CD4-positive, alpha-beta T cell treated with Interleukin-15 for 4 hours (primary cell): ENCODE measurements at regions not wholly inside any gene's neighbourhood (a gene's known extent, or its start where the extent isn't known, plus 50 kb on each side); places are given as distances from the start of the nearest gene placed in this dataset.
A peak's percentile ranks its signal among the peaks of the same experiment; 100 is the strongest.
"Not testable (repeated sequence)": the region's sequence is repeated elsewhere in the genome, so short reads cannot be mapped to it uniquely, and the experiment has no call there.

Experiments
- DNase-seq: peaks from one replicate; pipeline ENCODE4 v3.0.0-alpha.2; 2020; ENCODE audit warnings: low spot score

DNA sequence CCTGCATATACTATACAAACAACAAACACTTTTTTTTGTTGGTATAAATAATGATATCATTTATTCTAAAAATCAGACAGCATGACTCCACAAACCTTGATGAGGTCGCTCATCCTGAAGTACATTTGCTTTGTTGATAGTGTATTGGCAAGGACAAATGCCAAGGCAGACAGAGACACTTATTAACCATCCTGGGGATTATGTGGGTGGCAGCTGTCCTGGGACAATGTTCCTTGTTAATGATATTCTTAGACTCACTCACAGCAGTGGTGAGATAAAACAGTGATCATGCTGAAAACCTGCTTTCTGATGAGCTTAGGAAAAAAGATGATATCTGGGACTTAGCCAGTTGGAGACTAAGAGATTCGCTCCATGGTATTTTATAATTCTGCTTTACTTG, 85.4 kb upstream of the OGFRL1 start:
- DNase-seq: no peak

DNA sequence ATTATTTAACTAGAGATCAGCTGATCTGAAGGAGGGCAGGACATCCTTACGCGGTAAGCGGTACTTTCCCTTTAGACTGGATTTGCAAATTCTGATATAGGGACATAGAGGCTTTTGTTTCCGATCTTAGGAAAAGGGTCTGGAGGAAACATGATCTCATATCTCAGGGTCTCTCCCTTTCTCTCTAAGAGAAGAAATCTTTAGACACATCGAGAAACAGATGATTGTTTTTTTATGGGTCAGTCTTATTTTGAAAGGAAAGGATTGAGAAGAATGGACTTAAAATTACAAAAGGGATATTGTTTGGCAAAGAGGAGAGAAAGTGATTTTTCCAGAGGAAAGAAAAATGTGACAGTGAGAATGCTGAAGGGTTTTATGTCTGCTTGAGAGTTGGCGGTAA, 83.9 kb upstream of the OGFRL1 start:
- no peak for DNase-seq

- no peak for DNase-seq
Observed at GRCh38 chr6:71205336-71205956, 83.2 kb upstream of the OGFRL1 start.

DNA sequence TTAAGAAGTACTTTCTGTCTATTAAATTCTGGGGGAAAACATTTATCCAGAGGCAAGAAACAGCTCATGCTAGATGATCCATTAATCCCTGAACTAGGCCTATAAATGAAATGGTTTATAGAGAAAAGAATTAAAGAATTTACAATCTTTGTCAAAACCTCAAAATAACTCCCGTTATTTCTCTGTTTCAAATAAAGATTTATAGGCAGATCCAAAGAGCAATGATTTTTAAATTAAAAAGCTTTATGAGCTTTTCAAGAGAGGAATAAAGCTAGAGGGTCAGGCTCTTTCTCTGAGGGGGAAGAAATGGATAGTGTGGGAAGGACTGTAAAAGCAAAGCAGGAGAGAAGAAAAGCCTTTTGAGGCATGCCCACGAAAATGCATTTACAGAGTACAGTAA, 82.5 kb upstream of the OGFRL1 start:
- DNase-seq: no peak

- no peak for DNase-seq
Observed at GRCh38 chr6:71209206-71209605, 79.4 kb upstream of the OGFRL1 start.

DNA sequence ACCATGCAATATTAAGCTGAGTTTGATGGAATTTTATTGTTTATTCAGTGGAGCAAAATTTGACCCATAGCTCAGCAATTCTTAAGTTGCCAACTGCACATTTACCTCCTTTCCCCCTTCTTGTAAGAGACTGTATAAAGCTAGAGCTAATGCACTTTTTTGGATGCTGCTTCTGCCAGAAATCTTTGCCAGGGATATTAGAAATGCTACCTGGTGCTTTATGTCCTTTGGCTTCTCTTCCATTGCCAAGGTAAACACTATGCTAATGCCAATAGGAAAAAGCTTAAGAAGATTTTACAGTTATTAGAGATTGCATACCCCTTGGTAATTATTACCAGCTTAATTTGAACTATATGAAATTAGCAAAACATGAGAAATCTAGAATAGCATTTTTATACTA, 79.0 kb upstream of the OGFRL1 start:
- no peak for DNase-seq

DNA sequence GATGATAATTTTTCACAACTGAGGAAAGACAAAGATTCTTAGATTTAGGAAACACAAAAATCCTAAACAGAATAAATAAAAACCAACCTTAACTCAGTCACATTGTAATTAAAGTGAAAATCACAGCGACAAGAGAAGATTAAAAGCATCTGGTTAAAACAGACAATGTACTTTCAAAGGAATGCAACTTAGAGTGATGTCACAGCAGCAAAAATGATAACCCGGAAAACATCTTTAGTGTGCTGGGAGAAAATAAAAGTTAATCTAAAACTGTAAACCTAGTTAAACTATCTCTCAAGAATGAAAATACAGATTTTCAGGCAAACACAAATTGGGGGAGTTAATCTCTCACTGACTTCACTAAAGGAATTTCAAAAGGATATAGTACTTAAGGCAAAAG, 76.8 kb upstream of the OGFRL1 start:
- no peak for DNase-seq

DNA sequence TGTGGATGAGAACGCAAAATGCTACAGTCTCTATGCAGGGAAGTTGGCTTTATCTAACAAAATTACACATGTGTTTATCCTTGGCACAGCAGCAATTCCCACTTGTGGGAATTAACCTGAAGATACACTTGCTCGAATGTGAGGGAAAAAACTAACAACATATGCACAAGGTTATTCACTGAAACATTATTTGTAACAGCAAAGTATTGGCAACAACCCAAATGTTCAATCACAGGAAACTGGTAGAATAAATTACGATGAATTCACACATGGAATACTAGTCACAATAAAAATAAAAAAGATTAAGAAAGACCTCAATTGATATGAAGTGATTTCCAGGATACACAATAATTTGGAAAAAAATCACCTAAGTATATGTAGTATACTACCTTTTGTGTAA, 68.1 kb upstream of the OGFRL1 start:
- DNase-seq: no peak

DNA sequence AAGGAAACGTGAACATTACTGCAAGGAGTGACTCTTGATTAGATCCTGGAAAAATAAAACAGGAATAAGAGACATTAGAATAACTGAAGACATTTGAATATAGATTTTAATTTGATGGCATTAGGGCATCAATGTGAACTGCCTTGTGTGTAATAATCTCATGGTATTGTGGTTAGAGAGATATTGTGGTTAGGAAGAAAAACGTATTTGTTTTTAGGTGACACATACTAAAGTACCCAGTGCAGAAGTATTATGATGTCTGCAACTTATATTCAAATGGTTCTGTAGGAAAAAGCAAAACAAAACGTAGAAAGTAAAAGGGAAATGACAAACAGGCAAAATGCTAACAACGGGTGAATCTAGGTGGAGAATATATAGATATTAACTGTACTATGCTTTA, 65.9 kb upstream of the OGFRL1 start:
- no peak for DNase-seq

DNA sequence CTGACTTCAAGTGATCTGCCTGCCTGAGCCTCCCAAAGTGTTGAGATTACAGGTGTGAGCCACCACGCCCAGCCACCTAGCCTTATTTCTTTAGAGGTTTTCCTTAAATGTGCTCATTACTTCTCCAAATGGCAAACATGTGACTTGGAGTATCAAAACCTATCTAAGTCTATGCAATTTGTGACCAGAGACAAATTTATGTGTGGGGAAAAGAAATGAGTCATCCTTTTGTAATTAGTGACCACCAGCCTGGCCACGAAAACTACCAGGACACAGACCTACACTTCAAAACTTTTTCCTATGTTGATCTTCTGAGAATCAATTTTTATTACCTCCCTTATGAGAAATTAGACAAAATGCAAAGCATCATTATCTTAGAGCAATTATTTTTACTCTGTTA, 64.6 kb upstream of the OGFRL1 start:
- DNase-seq: no peak

- no peak for DNase-seq
Observed at GRCh38 chr6:71226151-71226550, 62.5 kb upstream of the OGFRL1 start.

- peak; percentile 9 for DNase-seq
Observed at GRCh38 chr6:71228461-71229041, 60.1 kb upstream of the OGFRL1 start.

- DNase-seq: no peak
Observed at GRCh38 chr6:71229477-71229876, 59.1 kb upstream of the OGFRL1 start.

- not testable (repeated sequence) for DNase-seq
Observed at GRCh38 chr6:71232890-71233289, 55.7 kb upstream of the OGFRL1 start.

GRCh38 chr6:71236926-71237434, 51.6 kb upstream of the OGFRL1 start:
- no peak for DNase-seq

GRCh38 chr6:71238351-71238750, 50.3 kb upstream of the OGFRL1 start:
- no peak for DNase-seq
